GM12878 (cell line): ENCODE measurements at regions not wholly inside any gene's neighbourhood (a gene's known extent, or its start where the extent isn't known, plus 50 kb on each side); places are given as distances from the start of the nearest gene placed in this dataset.

Experiments used
- ATAC-seq: fragments of 200-7000 bp; cut with Tn5 transposase; 3 replicates; pipeline ENCODE4 v1.9.1; 2020; ENCODE audit warnings: mild to moderate bottlenecking, moderate library complexity
- BruUV-seq: library from RNA; stranded (reverse); fragments of 400-500 nt; replicated peaks from 2 replicates; lab custom pipeline; 2021; lab: Mats Ljungman, UMichigan
- CTCF ChIA-PET: fragments of 300-600 bp; sonication (Branson Sonifier 250); formaldehyde crosslinking; extraction: SDS; loops from one replicate; lab custom pipeline; 2021; ENCODE audit warnings: inconsistent platforms; lab: Yijun Ruan, JAX
- POLR2A ChIA-PET: fragments of 350-600 bp; formaldehyde crosslinking; extraction: SDS; loops from one replicate; lab custom pipeline; 2021; ENCODE audit warnings: inconsistent platforms; lab: Charles Lee
- RAD21 ChIA-PET: fragments of 300-600 bp; sonication (Branson Sonifier 250); formaldehyde crosslinking; loops from one replicate; lab custom pipeline; 2023; ENCODE audit warnings: antibody characterized with exemption; ENCODE audit not compliant: unreplicated experiment; lab: Charles Lee
- SMC1A ChIA-PET: fragments of 300-600 bp; sonication (Branson Sonifier 250); formaldehyde crosslinking; loops from one replicate; lab custom pipeline; 2023; ENCODE audit not compliant: unreplicated experiment, uncharacterized antibody; lab: Charles Lee
- DNase-seq: peaks from one replicate; pipeline ENCODE4 v3.0.0-alpha.2; 2011; ENCODE audit warnings: low read depth, low spot score
- FAIRE-seq: peaks from 3 replicates; lab custom pipeline; 2011; peaks lifted over from hg19 to GRCh38; lab: Jason Lieb, UNC
- H2AFZ ChIP-seq: 2 replicates; pipeline ENCODE4 v1.6.0; 2011; ENCODE audit warnings: low read depth, low read length, control low read depth; ENCODE audit not compliant: control insufficient read depth
- H3K27ac ChIP-seq: 2 replicates; pipeline ENCODE4 v1.5.1; 2011; ENCODE audit warnings: control low read depth; ENCODE audit not compliant: control insufficient read depth, insufficient read depth
- H3K27me3 ChIP-seq, 2 experiments: replicated peaks in 1 of 2; 2 replicates each; pipeline versions ENCODE4 v1.6.0 to v1.6.1; 2011; ENCODE audit warnings: low read length in 1 of 2; ENCODE audit not compliant: control insufficient read depth in 2 of 2, insufficient read depth in 2 of 2
- H3K36me3 ChIP-seq, 2 experiments: 2 replicates each; pipeline ENCODE4 v1.5.1; 2011; ENCODE audit warnings: low read length in 1 of 2; ENCODE audit not compliant: control insufficient read depth in 2 of 2, insufficient read depth in 2 of 2
- H3K4me1 ChIP-seq: 2 replicates; pipeline ENCODE4 v1.6.1; 2011; ENCODE audit warnings: mild to moderate bottlenecking, low read length, moderate library complexity, mixed read lengths; ENCODE audit not compliant: control insufficient read depth, insufficient read depth
- H3K4me2 ChIP-seq: 2 replicates; pipeline ENCODE4 v1.6.0; 2011; ENCODE audit warnings: control low read depth; ENCODE audit not compliant: control insufficient read depth, insufficient read depth
- H3K4me3 ChIP-seq: fragments of 200-600 bp; sonication (generic); 2 replicates; pipeline ENCODE4 v1.5.1; 2016
- H3K79me2 ChIP-seq: 2 replicates; pipeline ENCODE4 v1.6.0; 2011; ENCODE audit warnings: low read length; ENCODE audit not compliant: control insufficient read depth, insufficient read depth
- H3K9ac ChIP-seq: 2 replicates; pipeline ENCODE4 v1.8.0; 2011; ENCODE audit warnings: low read length, control low read depth, mixed read lengths; ENCODE audit not compliant: control insufficient read depth, insufficient read depth
- H3K9me3 ChIP-seq: replicated peaks from 3 replicates; pipeline ENCODE4 v1.5.1; 2011; ENCODE audit warnings: mild to moderate bottlenecking, low read length; ENCODE audit not compliant: control insufficient read depth, insufficient read depth
- H4K20me1 ChIP-seq: 2 replicates; pipeline ENCODE4 v1.6.0; 2011; ENCODE audit not compliant: control insufficient read depth, insufficient read depth
- IKZF2 ChIP-seq, 2 experiments: fragments of 450-650 bp; IDR thresholded peaks; 2 replicates each; pipeline ENCODE4 v1.6.1; 2017; ENCODE audit warnings: mild to moderate bottlenecking in 2 of 2, moderate library complexity in 2 of 2
- KAT2A ChIP-seq: conservative IDR thresholded peaks from 2 replicates; pipeline ENCODE4 v1.6.1; 2011; ENCODE audit warnings: low read depth, low read length; ENCODE audit not compliant: control insufficient read depth
- KLF5 ChIP-seq: fragments of 450-650 bp; IDR thresholded peaks from 2 replicates; pipeline ENCODE4 v1.6.1; 2014; ENCODE audit warnings: mild to moderate bottlenecking; ENCODE audit not compliant: partially characterized antibody
- LARP7 ChIP-seq: fragments of 450-650 bp; IDR thresholded peaks from 2 replicates; pipeline ENCODE4 v1.6.1; 2017; ENCODE audit warnings: mild to moderate bottlenecking
- MEF2B ChIP-seq: fragments of 450-650 bp; IDR thresholded peaks from 2 replicates; pipeline ENCODE4 v1.6.1; 2018; ENCODE audit warnings: mild to moderate bottlenecking, moderate library complexity; ENCODE audit not compliant: partially characterized antibody, poor library complexity, severe bottlenecking
- SMC3 ChIP-seq: IDR thresholded peaks from 2 replicates; pipeline ENCODE4 v1.6.1; 2011; ENCODE audit warnings: low read length, improper control_type of control experiment, borderline replicate concordance
- SREBF2 ChIP-seq: IDR thresholded peaks from 2 replicates; pipeline ENCODE4 v1.6.1; 2012; ENCODE audit warnings: mild to moderate bottlenecking, low read length
- TARDBP ChIP-seq: IDR thresholded peaks from 2 replicates; pipeline ENCODE4 v1.6.1; 2016; ENCODE audit warnings: borderline replicate concordance
- TCF12 ChIP-seq: IDR thresholded peaks from 2 replicates; pipeline ENCODE4 v1.6.1; 2011; ENCODE audit warnings: low read depth, mild to moderate bottlenecking, low read length
- ZNF24 ChIP-seq: fragments of 450-650 bp; IDR thresholded peaks from 2 replicates; pipeline ENCODE4 v1.6.1; 2017; ENCODE audit warnings: antibody characterized with exemption, mild to moderate bottlenecking
- whole genome bisulfite sequencing: methylation state at CpG from one replicate; pipeline ENCODE4 v1.1.6; 2016; ENCODE audit warnings: low lambda C conversion rate; ENCODE audit not compliant: insufficient replicate concordance, insufficient coverage; ENCODE audit errors: missing lambda C conversion rate; 5-methylcytosine and 5-hydroxymethylcytosine counted together
- in situ Hi-C: fragments of 300-500 bp; cut with MboI; formaldehyde crosslinking; loops from 9 replicates; pipeline ENCODE4 v1.14.3; 2018; ENCODE audit warnings: mixed read lengths
- intact Hi-C: fragments of 100-400 bp; cut with micrococcal nuclease; formaldehyde crosslinking; loops from one replicate; pipeline ENCODE4 v1.14.2; 2022; ENCODE audit not compliant: unreplicated experiment
- TF ChIP-seq, protein P1 (sequence below): fragments of 450-650 bp; IDR thresholded peaks from 2 replicates; pipeline ENCODE4 v1.6.1; 2016; ENCODE audit warnings: mild to moderate bottlenecking, moderate library complexity, borderline replicate concordance
- TF ChIP-seq, protein P2 (sequence below): IDR thresholded peaks from 2 replicates; pipeline ENCODE4 v1.6.1; 2011; ENCODE audit warnings: low read depth, low read length, improper control_type of control experiment, borderline replicate concordance

DNA sequence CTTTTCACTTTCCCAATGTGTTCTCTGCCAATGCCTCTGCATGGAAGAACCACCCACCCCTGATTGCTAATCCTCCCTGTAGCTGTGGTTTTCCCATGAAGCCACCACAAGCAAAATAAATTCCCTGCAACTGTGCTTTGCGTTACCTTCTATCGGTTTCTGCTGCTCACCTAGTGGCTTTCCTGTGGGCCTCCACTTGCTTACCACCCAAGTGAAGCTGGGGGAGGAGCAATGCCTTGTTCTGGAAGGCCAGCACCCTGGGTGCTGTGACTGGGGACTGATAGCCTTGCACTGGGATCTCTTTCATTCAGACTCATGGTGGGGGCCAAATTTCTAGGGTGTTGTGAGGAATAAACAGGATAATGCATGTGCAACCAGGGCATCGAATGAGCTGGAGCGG, 56.3 kb upstream of the GDNF start (continued):
- TF ChIP-seq SMC3: no peak
- no peak for TF ChIP-seq KAT2A
- TF ChIP-seq TARDBP: no peak
- TF ChIP-seq, all 136 proteins: peak for 0

DNA sequence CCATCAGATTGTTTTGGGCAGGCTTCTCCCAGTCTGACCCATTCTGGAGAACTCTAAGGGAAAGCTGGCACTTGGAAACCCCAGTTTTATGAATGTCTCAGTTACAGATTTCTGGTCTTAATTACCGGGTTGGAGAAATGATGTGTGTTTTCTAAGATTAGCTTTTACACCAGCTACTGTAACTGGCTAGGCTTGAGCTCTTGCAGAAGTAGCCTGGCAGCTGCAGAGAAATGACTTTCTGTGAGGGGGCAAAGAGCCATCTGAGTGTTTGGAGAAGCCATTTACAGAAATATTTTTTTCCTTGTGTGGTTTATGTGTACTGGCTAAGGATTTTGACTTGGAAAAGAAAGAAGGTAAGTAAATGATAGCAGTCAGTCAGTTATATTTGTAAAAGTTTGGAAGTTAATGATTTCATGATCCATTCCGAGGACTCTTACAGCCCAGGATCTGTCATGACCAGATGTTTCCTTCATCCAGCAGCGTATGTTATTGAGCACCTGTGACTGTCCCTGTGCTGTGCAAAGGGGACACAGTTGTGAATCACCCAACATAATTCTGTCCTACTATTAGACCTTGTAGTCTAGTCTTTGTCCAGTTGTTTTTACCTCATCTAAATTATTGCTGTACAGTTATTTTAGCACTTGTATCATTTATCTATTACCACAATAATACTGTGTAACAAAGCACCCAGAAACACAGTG, 53.7 kb upstream of the GDNF start:
- H3K79me2 ChIP-seq: no peaks in the 10 kb centered on the region
- no peak overlapping the region for H3K4me3 ChIP-seq
- no peaks in the 10 kb centered on the region for H4K20me1 ChIP-seq
- H3K9me3 ChIP-seq: no peaks in the 10 kb centered on the region
- ChIA-PET CTCF (interaction anchor here (1.2 kb wide), 1 partner anchor 16 kb away, joined by 3 read pairs; no protein-coding TSS in a partner anchor), RAD21 (no interaction called here), POLR2A (no interaction called here), SMC1A (interaction anchor here (0.7 to 1.2 kb wide), 2 partner anchors 262 to 347 kb away, joined by 3 read pairs; no protein-coding TSS in a partner anchor)
- no peaks in the 10 kb centered on the region for H3K4me1 ChIP-seq
- WGBS: 29% methylated on average over 3 of the region's 3 CpGs
- H3K36me3 ChIP-seq: no peaks in the 10 kb centered on the region
- H2AFZ ChIP-seq: no peak overlapping the region
- intact Hi-C loops: no loop called here
- in situ Hi-C loops: no loop called here
- no peak for TF ChIP-seq SREBF2
- no peak for TF ChIP-seq MEF2B
- no peak for TF ChIP-seq ZNF24
- TF ChIP-seq, protein P1, sequence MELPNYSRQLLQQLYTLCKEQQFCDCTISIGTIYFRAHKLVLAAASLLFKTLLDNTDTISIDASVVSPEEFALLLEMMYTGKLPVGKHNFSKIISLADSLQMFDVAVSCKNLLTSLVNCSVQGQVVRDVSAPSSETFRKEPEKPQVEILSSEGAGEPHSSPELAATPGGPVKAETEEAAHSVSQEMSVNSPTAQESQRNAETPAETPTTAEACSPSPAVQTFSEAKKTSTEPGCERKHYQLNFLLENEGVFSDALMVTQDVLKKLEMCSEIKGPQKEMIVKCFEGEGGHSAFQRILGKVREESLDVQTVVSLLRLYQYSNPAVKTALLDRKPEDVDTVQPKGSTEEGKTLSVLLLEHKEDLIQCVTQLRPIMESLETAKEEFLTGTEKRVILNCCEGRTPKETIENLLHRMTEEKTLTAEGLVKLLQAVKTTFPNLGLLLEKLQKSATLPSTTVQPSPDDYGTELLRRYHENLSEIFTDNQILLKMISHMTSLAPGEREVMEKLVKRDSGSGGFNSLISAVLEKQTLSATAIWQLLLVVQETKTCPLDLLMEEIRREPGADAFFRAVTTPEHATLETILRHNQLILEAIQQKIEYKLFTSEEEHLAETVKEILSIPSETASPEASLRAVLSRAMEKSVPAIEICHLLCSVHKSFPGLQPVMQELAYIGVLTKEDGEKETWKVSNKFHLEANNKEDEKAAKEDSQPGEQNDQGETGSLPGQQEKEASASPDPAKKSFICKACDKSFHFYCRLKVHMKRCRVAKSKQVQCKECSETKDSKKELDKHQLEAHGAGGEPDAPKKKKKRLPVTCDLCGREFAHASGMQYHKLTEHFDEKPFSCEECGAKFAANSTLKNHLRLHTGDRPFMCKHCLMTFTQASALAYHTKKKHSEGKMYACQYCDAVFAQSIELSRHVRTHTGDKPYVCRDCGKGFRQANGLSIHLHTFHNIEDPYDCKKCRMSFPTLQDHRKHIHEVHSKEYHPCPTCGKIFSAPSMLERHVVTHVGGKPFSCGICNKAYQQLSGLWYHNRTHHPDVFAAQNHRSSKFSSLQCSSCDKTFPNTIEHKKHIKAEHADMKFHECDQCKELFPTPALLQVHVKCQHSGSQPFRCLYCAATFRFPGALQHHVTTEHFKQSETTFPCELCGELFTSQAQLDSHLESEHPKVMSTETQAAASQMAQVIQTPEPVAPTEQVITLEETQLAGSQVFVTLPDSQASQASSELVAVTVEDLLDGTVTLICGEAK: no peak
- no peak for TF ChIP-seq KLF5
- TF ChIP-seq TCF12: no peak
- TF ChIP-seq, protein P2, sequence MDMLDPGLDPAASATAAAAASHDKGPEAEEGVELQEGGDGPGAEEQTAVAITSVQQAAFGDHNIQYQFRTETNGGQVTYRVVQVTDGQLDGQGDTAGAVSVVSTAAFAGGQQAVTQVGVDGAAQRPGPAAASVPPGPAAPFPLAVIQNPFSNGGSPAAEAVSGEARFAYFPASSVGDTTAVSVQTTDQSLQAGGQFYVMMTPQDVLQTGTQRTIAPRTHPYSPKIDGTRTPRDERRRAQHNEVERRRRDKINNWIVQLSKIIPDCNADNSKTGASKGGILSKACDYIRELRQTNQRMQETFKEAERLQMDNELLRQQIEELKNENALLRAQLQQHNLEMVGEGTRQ: no peak
- no peak for TF ChIP-seq LARP7
- no peak for TF ChIP-seq IKZF2 (IDR thresholded peaks at IDR 0.05)
- DNase-seq: no peak
- no peak for FAIRE-seq
- ATAC-seq: no peak
- no peak overlapping the region for H3K27ac ChIP-seq
- no peak overlapping the region for H3K4me2 ChIP-seq
- no peaks in the 10 kb centered on the region for H3K27me3 ChIP-seq
- no peak overlapping the region for H3K9ac ChIP-seq
- BruUV-seq: no TSS peak
